Trophoblast cell (in vitro differentiated cells and primary cell): ENCODE measurements at regions not wholly inside any gene's neighbourhood (a gene's known extent, or its start where the extent isn't known, plus 50 kb on each side); places are given as distances from the start of the nearest gene placed in this dataset.

Experiments
- DNase-seq, 2 donors: peaks; one replicate each; pipeline ENCODE4 v3.0.0-alpha.2; 2016
- H2AFZ ChIP-seq: 2 replicates; pipeline ENCODE4 v1.6.1; 2013; ENCODE audit warnings: low read length, moderate library complexity, mild to moderate bottlenecking; ENCODE audit not compliant: insufficient read depth, poor library complexity
- H2AK5ac ChIP-seq: 2 replicates; pipeline ENCODE4 v1.6.1; 2013; ENCODE audit warnings: mild to moderate bottlenecking, low read length
- H2BK120ac ChIP-seq: 2 replicates; pipeline ENCODE4 v1.6.1; 2013; ENCODE audit warnings: low read length, mild to moderate bottlenecking, moderate library complexity; ENCODE audit not compliant: insufficient read depth, poor library complexity
- H2BK12ac ChIP-seq: 2 replicates; pipeline ENCODE4 v1.6.1; 2013; ENCODE audit warnings: mild to moderate bottlenecking, low read length, moderate library complexity
- H2BK5ac ChIP-seq: 2 replicates; pipeline ENCODE4 v1.6.1; 2013; ENCODE audit warnings: low read length, low read depth, moderate library complexity, mild to moderate bottlenecking; ENCODE audit not compliant: poor library complexity
- H3K14ac ChIP-seq: 2 replicates; pipeline ENCODE4 v1.6.1; 2013; ENCODE audit warnings: mild to moderate bottlenecking, low read length
- H3K18ac ChIP-seq: 2 replicates; pipeline ENCODE4 v1.6.1; 2013; ENCODE audit warnings: mild to moderate bottlenecking, low read length
- H3K23ac ChIP-seq: 2 replicates; pipeline ENCODE4 v1.6.1; 2013; ENCODE audit warnings: low read length
- H3K27ac ChIP-seq: 2 replicates; pipeline ENCODE4 v1.5.1; 2013; ENCODE audit warnings: low read depth, mild to moderate bottlenecking, inconsistent platforms, low read length, moderate library complexity
- H3K27me3 ChIP-seq: 2 replicates; pipeline ENCODE4 v1.6.1; 2013; ENCODE audit warnings: inconsistent platforms, mild to moderate bottlenecking, low read length, moderate library complexity; ENCODE audit not compliant: insufficient read depth
- H3K36me3 ChIP-seq, 2 experiments: 1 replicate in 1 of 2; 2 replicates in 1 of 2; pipeline ENCODE4 v1.6.1; 2013; ENCODE audit warnings: low read length in 2 of 2, mild to moderate bottlenecking in 2 of 2, moderate library complexity in 1 of 2; ENCODE audit not compliant: insufficient read depth in 2 of 2, control insufficient read depth in 1 of 2
- H3K4ac ChIP-seq: 2 replicates; pipeline ENCODE4 v1.6.1; 2013; ENCODE audit warnings: low read depth, mild to moderate bottlenecking, low read length, moderate library complexity
- H3K4me1 ChIP-seq, 2 experiments: 1 replicate in 1 of 2; 2 replicates in 1 of 2; pipeline ENCODE4 v1.6.1; 2013; ENCODE audit warnings: low read length in 2 of 2, mild to moderate bottlenecking in 2 of 2, moderate library complexity in 1 of 2; ENCODE audit not compliant: insufficient read depth in 2 of 2, control insufficient read depth in 1 of 2
- H3K4me2 ChIP-seq: 2 replicates; pipeline ENCODE4 v1.6.1; 2013; ENCODE audit warnings: inconsistent platforms, mild to moderate bottlenecking, low read length, moderate library complexity
- H3K4me3 ChIP-seq: 2 replicates; pipeline ENCODE4 v1.5.1; 2013; ENCODE audit warnings: mild to moderate bottlenecking, low read depth, low read length, inconsistent platforms
- H3K79me1 ChIP-seq: one replicate; pipeline ENCODE4 v1.6.1; 2013; ENCODE audit warnings: low read length
- H3K79me2 ChIP-seq: 2 replicates; pipeline ENCODE4 v1.6.1; 2013; ENCODE audit warnings: low read length, mild to moderate bottlenecking; ENCODE audit not compliant: control insufficient read depth, insufficient read depth, poor library complexity
- H3K9ac ChIP-seq: 2 replicates; pipeline ENCODE4 v1.6.1; 2013; ENCODE audit warnings: mild to moderate bottlenecking, low read length
- H3K9me3 ChIP-seq: 2 replicates; pipeline ENCODE4 v1.6.1; 2013; ENCODE audit warnings: low read depth, mild to moderate bottlenecking, control low read depth, inconsistent platforms, low read length; ENCODE audit not compliant: insufficient read depth
- H4K12ac ChIP-seq: 2 replicates; pipeline ENCODE4 v1.6.1; 2013; ENCODE audit warnings: low read depth, mild to moderate bottlenecking, low read length, moderate library complexity
- H4K8ac ChIP-seq: 2 replicates; pipeline ENCODE4 v1.6.1; 2013; ENCODE audit warnings: low read depth, mild to moderate bottlenecking, low read length, moderate library complexity
- H4K91ac ChIP-seq: one replicate; pipeline ENCODE4 v1.6.1; 2013; ENCODE audit warnings: low read depth, mild to moderate bottlenecking, low read length, moderate library complexity
- WGBS: extraction: QIAGEN DNeasy Blood & Tissue Kit; methylation state at CpG from one replicate; pipeline ENCODE4 v1.1.7; 2013; ENCODE audit warnings: missing lambda C conversion rate; ENCODE audit not compliant: insufficient read length, insufficient coverage; ENCODE audit errors: extremely low coverage; 5-methylcytosine and 5-hydroxymethylcytosine counted together

DNA sequence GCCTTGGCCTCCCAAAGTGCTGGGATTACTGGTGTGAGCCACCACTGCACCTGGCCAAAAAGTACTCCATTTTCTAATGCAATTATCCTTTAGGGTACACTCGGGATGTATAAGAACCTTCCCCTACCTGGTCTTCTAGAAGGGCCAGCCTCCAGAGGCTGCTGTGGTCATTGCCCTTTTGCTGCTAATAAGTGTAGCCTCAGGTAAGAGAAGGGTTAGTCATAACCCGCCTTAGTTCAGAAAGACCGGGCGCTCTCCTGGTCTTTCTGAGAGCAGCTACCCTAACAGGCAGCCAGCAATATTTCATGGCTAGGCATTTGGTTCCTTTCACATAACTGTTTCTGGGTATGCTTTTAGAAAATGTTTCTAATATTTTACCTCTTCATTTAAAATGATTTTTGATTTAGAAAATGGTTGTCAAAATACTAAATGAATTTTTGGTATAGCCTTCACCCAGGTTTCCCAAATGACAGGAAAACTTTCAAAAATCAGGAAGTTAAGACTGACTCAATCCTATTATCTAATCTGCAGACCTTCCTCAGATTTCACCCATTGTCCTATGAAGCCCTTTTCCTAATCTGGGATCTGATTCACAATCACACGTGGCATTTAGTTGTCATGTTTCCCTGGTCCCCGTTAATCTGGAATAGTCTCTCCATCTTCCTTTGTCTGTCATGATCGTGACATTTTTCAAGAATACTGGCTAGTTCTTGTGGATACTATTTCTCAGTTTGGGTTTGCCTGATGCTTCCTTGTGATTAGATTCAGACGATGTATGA is 479.0 kb downstream of the SIPA1L2 start:
- Histone ChIP-seq H4K8ac (no peak overlapping the region), H3K27ac (no peak overlapping the region), H3K27me3 (no peaks in the 10 kb centered on the region), H3K4me3 (no peak overlapping the region), H2BK12ac (no peak overlapping the region), H3K79me2 (no peaks in the 10 kb centered on the region), H3K4ac (no peak overlapping the region), H3K14ac (no peak overlapping the region), H2AFZ (no peak overlapping the region), H4K91ac (no peak overlapping the region), H4K12ac (no peak overlapping the region), H2BK120ac (no peak overlapping the region), H3K18ac (no peak overlapping the region), H3K23ac (no peak overlapping the region), H2AK5ac (no peak overlapping the region), H3K9me3 (no peaks in the 10 kb centered on the region), H3K79me1 (no peaks in the 10 kb centered on the region), H3K4me2 (no peak overlapping the region), H3K36me3 (no peaks in the 10 kb centered on the region), H3K9ac (no peak overlapping the region), H3K4me1 (no peaks in the 10 kb centered on the region), H2BK5ac (no peak overlapping the region)
- WGBS, result no CpG with 5 or more reads among the region's 8 CpGs
- peak; percentile 3 to 21 for DNase-seq

DNA sequence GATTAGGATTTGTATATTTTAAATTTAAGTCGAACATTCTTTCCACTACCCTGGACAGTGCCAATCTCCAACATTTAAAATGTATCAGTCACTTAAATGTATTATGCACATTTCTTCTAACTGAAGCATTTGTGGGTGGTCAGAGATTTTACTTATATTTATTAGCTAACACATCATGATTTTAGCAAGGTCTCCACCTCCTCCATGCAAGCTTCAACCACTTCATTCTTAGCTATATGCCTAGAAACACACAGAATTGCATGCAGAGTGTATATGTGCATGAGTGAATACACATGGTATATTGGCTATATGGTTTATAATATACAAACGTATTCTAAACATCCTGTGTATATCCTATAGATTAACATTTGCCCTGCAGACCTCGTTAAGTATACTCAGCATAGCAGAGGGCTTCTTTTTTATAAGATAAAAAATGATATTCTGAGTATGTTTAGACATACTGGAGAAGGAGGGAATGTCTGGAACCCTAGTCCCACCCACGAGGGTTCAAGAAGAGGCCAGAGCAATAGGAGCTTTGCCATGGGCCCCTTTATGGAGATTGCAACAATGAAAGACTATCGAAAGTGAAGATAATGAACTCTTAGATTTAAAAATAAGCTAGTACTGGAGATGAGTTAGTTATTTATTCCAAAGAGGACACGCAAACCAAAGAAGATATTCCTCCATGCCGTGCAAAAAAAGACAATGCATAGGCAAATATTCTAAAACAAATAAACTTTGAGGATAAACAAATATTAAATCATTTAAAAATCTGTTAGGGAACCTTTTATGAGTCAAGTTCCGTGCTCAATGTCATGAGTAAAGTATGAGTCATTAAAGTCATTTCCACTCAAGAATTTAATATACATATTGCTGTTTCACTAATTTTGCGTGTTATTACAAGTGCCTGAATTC is 480.4 kb downstream of the SIPA1L2 start:
- Histone ChIP-seq H3K27me3 (no peaks in the 10 kb centered on the region), H4K91ac (no peak overlapping the region), H2BK5ac (no peak overlapping the region), H3K9me3 (no peaks in the 10 kb centered on the region), H3K79me1 (no peaks in the 10 kb centered on the region), H3K4ac (no peak overlapping the region), H3K4me2 (no peak overlapping the region), H3K18ac (no peak overlapping the region), H2BK120ac (no peak overlapping the region), H4K12ac (no peak overlapping the region), H3K14ac (no peak overlapping the region), H3K4me1 (no peaks in the 10 kb centered on the region), H4K8ac (no peak overlapping the region), H3K79me2 (no peaks in the 10 kb centered on the region), H3K23ac (no peak overlapping the region), H2AK5ac (no peak overlapping the region), H2BK12ac (no peak overlapping the region), H3K9ac (no peak overlapping the region), H3K27ac (no peak overlapping the region), H2AFZ (no peak overlapping the region), H3K4me3 (no peak overlapping the region), H3K36me3 (no peaks in the 10 kb centered on the region)
- no CpG with 5 or more reads among the region's 9 CpGs for WGBS
- DNase-seq, result no peak

DNA sequence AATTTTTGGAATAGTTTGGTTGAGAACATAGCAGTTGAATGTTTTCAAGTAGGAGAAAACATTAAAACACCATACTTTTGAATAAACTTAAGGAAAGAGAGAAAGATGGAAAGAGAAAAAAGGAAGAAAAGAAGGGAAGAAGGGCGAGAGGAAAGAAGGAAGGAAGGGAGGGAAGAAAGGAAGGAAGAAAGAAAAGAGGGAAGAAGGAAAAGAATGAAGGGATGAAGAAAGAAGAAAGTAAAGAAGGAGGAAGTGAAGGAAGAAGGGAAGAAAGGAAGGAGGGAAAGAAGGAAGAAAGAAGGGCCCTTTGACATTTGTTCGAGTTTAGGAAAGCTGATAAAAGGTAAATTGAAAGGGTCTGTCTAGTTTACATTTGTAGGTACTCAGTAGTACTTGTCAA is 482.7 kb downstream of the SIPA1L2 start:
- no peak overlapping the region for H3K4ac ChIP-seq
- no peak overlapping the region for H3K9ac ChIP-seq
- no peak overlapping the region for H3K27ac ChIP-seq
- H3K23ac ChIP-seq, result no peak overlapping the region
- H3K27me3 ChIP-seq, result no peaks in the 10 kb centered on the region
- no peak overlapping the region for H2BK5ac ChIP-seq
- H3K9me3 ChIP-seq, result peaks cover 2% of the 10 kb centered on the region
- no peak overlapping the region for H2AFZ ChIP-seq
- H3K14ac ChIP-seq, result no peak overlapping the region
- H2BK12ac ChIP-seq, result no peak overlapping the region
- no peak for DNase-seq
- H2AK5ac ChIP-seq, result no peak overlapping the region
- H4K12ac ChIP-seq, result no peak overlapping the region
- no peak overlapping the region for H3K4me3 ChIP-seq
- no peaks in the 10 kb centered on the region for H3K79me2 ChIP-seq
- H3K4me2 ChIP-seq, result no peak overlapping the region
- no peaks in the 10 kb centered on the region for H3K36me3 ChIP-seq
- WGBS, result 100% methylated on average over 1 of the region's 2 CpGs
- H3K4me1 ChIP-seq, result no peaks in the 10 kb centered on the region
- H4K91ac ChIP-seq, result no peak overlapping the region
- no peak overlapping the region for H2BK120ac ChIP-seq
- no peaks in the 10 kb centered on the region for H3K79me1 ChIP-seq
- no peak overlapping the region for H4K8ac ChIP-seq
- H3K18ac ChIP-seq, result no peak overlapping the region

DNA sequence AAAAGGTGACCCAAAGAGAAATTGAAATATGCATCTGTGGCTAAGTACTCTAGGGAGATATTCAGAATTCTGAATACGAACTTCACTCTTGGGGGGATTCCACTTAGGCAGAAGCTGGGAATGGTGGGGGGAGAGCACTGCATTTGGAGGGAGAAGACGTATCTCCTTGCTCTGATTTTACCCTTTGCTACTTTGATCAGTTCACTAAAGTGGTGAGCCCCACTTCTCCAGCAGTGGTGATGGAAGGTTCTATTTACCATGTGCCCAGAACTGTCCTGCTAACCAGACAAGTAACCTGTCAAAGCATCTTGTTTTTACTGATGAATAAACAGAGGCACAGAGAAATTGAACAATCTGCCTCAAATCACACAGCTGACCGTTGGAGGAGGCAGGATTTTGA is 483.4 kb downstream of the SIPA1L2 start:
- Histone ChIP-seq H3K36me3 (no peaks in the 10 kb centered on the region), H3K79me2 (no peaks in the 10 kb centered on the region), H3K9ac (no peak overlapping the region), H2BK12ac (no peak overlapping the region), H3K4ac (no peak overlapping the region), H3K27ac (no peak overlapping the region), H3K4me3 (no peak overlapping the region), H4K91ac (no peak overlapping the region), H3K4me1 (no peaks in the 10 kb centered on the region), H2BK5ac (no peak overlapping the region), H4K12ac (no peak overlapping the region), H3K14ac (no peak overlapping the region), H3K18ac (no peak overlapping the region), H3K79me1 (no peaks in the 10 kb centered on the region), H3K23ac (no peak overlapping the region), H4K8ac (no peak overlapping the region), H2AK5ac (no peak overlapping the region), H2AFZ (no peak overlapping the region), H2BK120ac (no peak overlapping the region), H3K9me3 (peaks cover 2% of the 10 kb centered on the region), H3K27me3 (no peaks in the 10 kb centered on the region), H3K4me2 (no peak overlapping the region)
- no CpG with 5 or more reads among the region's 3 CpGs for WGBS
- DNase-seq, result no peak
